ENCODE measurements at regions not wholly inside any gene's neighbourhood (a gene's known extent, or its start where the extent isn't known, plus 50 kb on each side); places are given as distances from the start of the nearest gene placed in this dataset.
A peak's percentile ranks its signal among the peaks of the same experiment; 100 is the strongest.

- TF ChIP-seq CTCF (IDR thresholded peaks at IDR 0.05) (no peak), POLR2A (IDR thresholded peaks at IDR 0.05) (peak; percentile 14 to 90)
These were observed 81.1 kb upstream of the AK4 start for GRCh38 chr1:65066766-65067490.

All from heart left ventricle (tissue), 13 donors.